Omental fat pad (tissue), 3 donors: ENCODE measurements at regions not wholly inside any gene's neighbourhood (a gene's known extent, or its start where the extent isn't known, plus 50 kb on each side); places are given as distances from the start of the nearest gene placed in this dataset.

Source experiments
- ATAC-seq: fragments of 150-250 bp; one replicate; pipeline ENCODE4 v1.9.1; 2016; ENCODE audit warnings: mild to moderate bottlenecking, moderate library complexity; ENCODE audit not compliant: low FRiP score
- DNase-seq: peaks from one replicate; pipeline ENCODE4 v3.0.0-alpha.2; 2019; ENCODE audit warnings: low spot score
- CTCF ChIP-seq, 3 donors: fragments of 450-650 bp; IDR thresholded peaks; one replicate each; pipeline ENCODE4 v1.5.1; 2016 to 2017; ENCODE audit warnings: antibody characterized with exemption in 3 of 3, mild to moderate bottlenecking in 3 of 3, moderate library complexity in 2 of 3

GRCh38 chr12:67442347-67442841 lies 173.2 kb downstream of the CAND1 start:
- ATAC-seq: no peak

GRCh38 chr12:67442896-67443295 lies 173.7 kb downstream of the CAND1 start:
- TF ChIP-seq CTCF (IDR thresholded peaks at IDR 0.05): no peak
- no peak for ATAC-seq
- no peak for DNase-seq

More at GRCh38 chr12:67442347-67442841, 173.2 kb downstream of the CAND1 start:
- DNase-seq: no peak
- no peak for TF ChIP-seq CTCF (IDR thresholded peaks at IDR 0.05)

GRCh38 chr12:67444542-67444941 lies 175.4 kb downstream of the CAND1 start:
- no peak for TF ChIP-seq CTCF (IDR thresholded peaks at IDR 0.05)
- ATAC-seq (no peak), DNase-seq (no peak)

- no peak for TF ChIP-seq CTCF (IDR thresholded peaks at IDR 0.05)
- no peak for ATAC-seq
- DNase-seq: no peak
Measured at GRCh38 chr12:67446716-67447115, 177.6 kb downstream of the CAND1 start.

- DNase-seq: no peak
- no peak for ATAC-seq
- no peak for TF ChIP-seq CTCF (IDR thresholded peaks at IDR 0.05)
Measured at GRCh38 chr12:67447180-67447579, 178.0 kb downstream of the CAND1 start.

GRCh38 chr12:67449591-67450052 lies 180.5 kb downstream of the CAND1 start:
- DNase-seq (no peak), ATAC-seq (no peak)
- TF ChIP-seq CTCF (IDR thresholded peaks at IDR 0.05): no peak

- DNase-seq (no peak), ATAC-seq (no peak)
- TF ChIP-seq CTCF (IDR thresholded peaks at IDR 0.05): no peak
Measured at GRCh38 chr12:67450441-67450840, 181.3 kb downstream of the CAND1 start.
